ENCODE measurements at regions not wholly inside any gene's neighbourhood (a gene's known extent, or its start where the extent isn't known, plus 50 kb on each side); places are given as distances from the start of the nearest gene placed in this dataset.
A peak's percentile ranks its signal among the peaks of the same experiment; 100 is the strongest.
"Not testable (repeated sequence)": the region's sequence is repeated elsewhere in the genome, so short reads cannot be mapped to it uniquely, and the experiment has no call there.

DNA sequence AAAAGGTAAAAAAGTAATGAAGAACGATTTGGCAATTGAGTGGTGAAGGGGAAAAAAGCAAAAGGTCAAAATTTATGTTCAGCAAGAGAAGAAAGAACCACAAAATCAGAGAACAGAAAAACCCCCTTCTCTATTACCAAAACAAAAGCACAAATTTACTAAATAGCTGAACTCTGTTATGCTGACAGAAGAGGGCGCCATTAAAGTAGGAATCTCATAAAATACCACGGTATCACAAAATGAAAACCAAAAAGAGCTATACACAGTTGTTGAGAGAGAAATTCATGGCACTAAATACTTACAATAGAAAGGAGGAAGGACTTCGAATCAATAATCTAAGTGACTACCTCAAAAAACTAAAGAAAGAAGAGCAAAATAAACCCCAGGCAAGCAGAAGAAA, 69.6 kb upstream of the CXorf66 start:
- no peak for DNase-seq (ENCODE audit: low read depth)
- TF ChIP-seq, protein P1, sequence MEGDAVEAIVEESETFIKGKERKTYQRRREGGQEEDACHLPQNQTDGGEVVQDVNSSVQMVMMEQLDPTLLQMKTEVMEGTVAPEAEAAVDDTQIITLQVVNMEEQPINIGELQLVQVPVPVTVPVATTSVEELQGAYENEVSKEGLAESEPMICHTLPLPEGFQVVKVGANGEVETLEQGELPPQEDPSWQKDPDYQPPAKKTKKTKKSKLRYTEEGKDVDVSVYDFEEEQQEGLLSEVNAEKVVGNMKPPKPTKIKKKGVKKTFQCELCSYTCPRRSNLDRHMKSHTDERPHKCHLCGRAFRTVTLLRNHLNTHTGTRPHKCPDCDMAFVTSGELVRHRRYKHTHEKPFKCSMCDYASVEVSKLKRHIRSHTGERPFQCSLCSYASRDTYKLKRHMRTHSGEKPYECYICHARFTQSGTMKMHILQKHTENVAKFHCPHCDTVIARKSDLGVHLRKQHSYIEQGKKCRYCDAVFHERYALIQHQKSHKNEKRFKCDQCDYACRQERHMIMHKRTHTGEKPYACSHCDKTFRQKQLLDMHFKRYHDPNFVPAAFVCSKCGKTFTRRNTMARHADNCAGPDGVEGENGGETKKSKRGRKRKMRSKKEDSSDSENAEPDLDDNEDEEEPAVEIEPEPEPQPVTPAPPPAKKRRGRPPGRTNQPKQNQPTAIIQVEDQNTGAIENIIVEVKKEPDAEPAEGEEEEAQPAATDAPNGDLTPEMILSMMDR (conservative IDR thresholded peaks at IDR 0.05; ENCODE audit: low read depth, low read length), result peak; percentile 48
- no peak overlapping the region for H3K4me3 ChIP-seq (ENCODE audit: low read depth, low read length)

DNA sequence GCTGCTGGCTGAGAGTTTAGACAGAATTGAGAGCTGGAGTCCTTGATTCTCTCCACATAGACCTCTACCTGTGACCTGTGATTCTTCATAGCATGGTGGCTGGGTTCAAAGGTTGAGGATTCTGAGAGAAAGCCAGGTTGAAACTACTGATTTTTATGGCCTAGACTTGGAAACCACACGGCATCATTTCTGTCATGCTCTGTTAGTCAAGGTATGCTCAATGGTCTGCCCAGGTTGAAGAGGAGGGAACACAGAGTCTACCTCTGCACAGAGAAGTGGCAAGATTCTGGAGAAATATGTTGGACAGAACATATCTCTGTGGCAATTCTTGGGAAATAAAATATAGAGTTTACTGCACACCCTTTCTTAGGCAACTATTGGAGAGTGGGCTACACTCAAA, 57.2 kb upstream of the CXorf66 start:
- no peak for DNase-seq (ENCODE audit: low read depth)
- H3K4me3 ChIP-seq (ENCODE audit: low read depth, low read length), result no peak overlapping the region
- TF ChIP-seq, protein P1 (conservative IDR thresholded peaks at IDR 0.05; ENCODE audit: low read depth, low read length), result no peak

DNA sequence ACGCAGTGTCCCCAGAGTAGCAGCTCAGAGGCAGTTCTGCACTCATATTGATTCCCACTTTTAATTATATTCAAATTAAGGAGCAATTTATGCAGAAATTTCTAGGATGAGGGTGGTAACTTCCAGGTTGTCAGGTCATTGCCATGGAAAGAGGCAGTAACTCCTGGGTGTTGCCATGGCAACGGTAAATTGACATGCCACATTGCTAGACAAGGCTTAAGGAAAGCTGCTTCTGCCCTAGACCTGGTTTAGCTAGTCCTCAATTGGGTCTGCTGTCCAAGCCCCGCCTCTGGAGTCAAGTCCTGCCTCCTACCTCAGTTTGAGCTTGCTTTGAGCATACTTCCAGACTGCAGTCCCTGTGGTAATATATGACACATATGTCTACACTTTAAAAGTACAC, 53.8 kb upstream of the CXorf66 start:
- H3K4me3 ChIP-seq (ENCODE audit: low read depth, low read length); DNase-seq (ENCODE audit: low read depth): not testable (repeated sequence)
